ENCODE measurements at regions not wholly inside any gene's neighbourhood (a gene's known extent, or its start where the extent isn't known, plus 50 kb on each side); places are given as distances from the start of the nearest gene placed in this dataset.

- TF ChIP-seq ZBTB33 (IDR thresholded peaks at IDR 0.05) (no peak), JUND (IDR thresholded peaks at IDR 0.05) (no peak), TAF1 (conservative IDR thresholded peaks at IDR 0.05) (no peak)
These were observed 260.3 kb upstream of the TPM1 start (continued) for GRCh38 chr15:62782071-62782841.

- 83% methylated on average over 1 of the region's 1 CpG for WGBS
- Histone ChIP-seq H3K27ac (ENCODE audit: low read depth in 1 of 2, low read length in 2 of 2) (no peak overlapping the region), H3K36me3 (ENCODE audit: control insufficient read depth in 4 of 4, insufficient read depth in 3 of 4, low read depth in 1 of 4, low read length in 3 of 4) (no peaks in the 10 kb centered on the region), H3K4me3 (ENCODE audit: low read depth in 1 of 3, low read length in 3 of 3) (no peak overlapping the region), H3K9ac (ENCODE audit: low read depth in 1 of 2, low read length in 2 of 2) (no peak overlapping the region), H3K27me3 (ENCODE audit: control insufficient read depth in 4 of 4, insufficient read depth in 4 of 4, low read length in 3 of 4) (no peaks in the 10 kb centered on the region), H3K9me3 (ENCODE audit: control insufficient read depth in 4 of 4, low read length in 3 of 4) (no peaks in the 10 kb centered on the region), H3K4me1 (ENCODE audit: control insufficient read depth in 4 of 4, insufficient read depth in 4 of 4, low read length in 3 of 4) (peaks cover 4 to 5% (median 4%) of the 10 kb centered on the region in 4 donors)
- no peak for DNase-seq (ENCODE audit: low spot score)
- no peak for TF ChIP-seq HNF4G (IDR thresholded peaks at IDR 0.05)
- TF ChIP-seq ZBTB33 (IDR thresholded peaks at IDR 0.05), result no peak
- no peak for TF ChIP-seq MAX (IDR thresholded peaks at IDR 0.05)
- TF ChIP-seq RAD21 (IDR thresholded peaks at IDR 0.05), result no peak
- TF ChIP-seq FOXA2 (IDR thresholded peaks at IDR 0.05), result no peak
- no peak for TF ChIP-seq CTCF (IDR thresholded peaks at IDR 0.05; ENCODE audit: low read depth, low read length, missing input control)
- no peak for TF ChIP-seq FOXA1 (IDR thresholded peaks at IDR 0.05)
- TF ChIP-seq TAF1 (conservative IDR thresholded peaks at IDR 0.05), result no peak
- TF ChIP-seq REST (IDR thresholded peaks at IDR 0.05), result no peak
- no peak for TF ChIP-seq ATF3 (IDR thresholded peaks at IDR 0.05)
- no peak for TF ChIP-seq NR2F2 (IDR thresholded peaks at IDR 0.05)
- TF ChIP-seq JUND (IDR thresholded peaks at IDR 0.05), result no peak
- TF ChIP-seq RXRA (IDR thresholded peaks at IDR 0.05), result no peak
- no peak for TF ChIP-seq SP1 (IDR thresholded peaks at IDR 0.05)
- TF ChIP-seq YY1 (IDR thresholded peaks at IDR 0.05), result no peak
- TF ChIP-seq HNF4A (conservative IDR thresholded peaks at IDR 0.05), result no peak
- TF ChIP-seq GABPA (IDR thresholded peaks at IDR 0.05 in 1 of 2, conservative IDR thresholded peaks at IDR 0.05 in 1 of 2), result no peak
- no peak for TF ChIP-seq EGR1 (IDR thresholded peaks at IDR 0.05; ENCODE audit: low read depth in 2 of 2)
These were observed 259.7 kb upstream of the TPM1 start for GRCh38 chr15:62782896-62783295.

All from liver (tissue), 8 donors.